ENCODE measurements at regions not wholly inside any gene's neighbourhood (a gene's known extent, or its start where the extent isn't known, plus 50 kb on each side); places are given as distances from the start of the nearest gene placed in this dataset.

DNA sequence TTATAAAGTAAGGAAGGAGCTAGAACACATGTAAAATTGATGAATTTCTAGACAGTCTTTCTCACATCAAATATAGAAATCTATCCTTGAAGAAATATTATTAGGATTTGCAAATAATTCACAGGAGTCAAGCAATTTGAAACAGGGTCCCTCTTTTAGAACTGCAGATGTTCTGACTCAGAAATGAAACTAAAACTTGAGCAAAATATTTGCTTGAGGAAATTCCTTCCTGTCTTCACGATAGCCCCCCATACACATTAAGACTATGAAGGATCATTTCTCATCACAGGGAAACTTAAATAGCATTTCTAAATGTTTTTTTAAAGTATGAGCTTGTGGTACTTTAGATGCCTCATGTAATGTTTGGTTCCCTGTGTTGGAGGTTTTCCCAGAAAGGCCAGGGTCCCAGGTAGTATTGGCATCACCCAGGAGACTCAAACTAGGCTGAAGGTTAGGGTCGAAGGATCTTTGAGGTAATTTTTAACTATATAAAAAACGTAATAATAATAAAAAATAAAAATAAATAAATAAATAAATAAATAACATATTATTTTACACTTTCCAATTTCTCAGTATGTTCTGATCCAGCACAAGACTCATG lies 144.0 kb upstream of the TBX18 start:
- Histone ChIP-seq H3K27me3 (no peaks in the 10 kb centered on the region), H3K9me3 (replicated peaks in 1 of 3) (no peaks in the 10 kb centered on the region), H3K27ac (no peak overlapping the region), H3K36me3 (replicated peaks in 1 of 2) (no peaks in the 10 kb centered on the region), H3K4me3 (no peak overlapping the region), H3K4me1 (replicated peaks in 1 of 2) (no peaks in the 10 kb centered on the region)
- TF ChIP-seq POLR2A (IDR thresholded peaks at IDR 0.05): no peak
- TF ChIP-seq, protein P1, sequence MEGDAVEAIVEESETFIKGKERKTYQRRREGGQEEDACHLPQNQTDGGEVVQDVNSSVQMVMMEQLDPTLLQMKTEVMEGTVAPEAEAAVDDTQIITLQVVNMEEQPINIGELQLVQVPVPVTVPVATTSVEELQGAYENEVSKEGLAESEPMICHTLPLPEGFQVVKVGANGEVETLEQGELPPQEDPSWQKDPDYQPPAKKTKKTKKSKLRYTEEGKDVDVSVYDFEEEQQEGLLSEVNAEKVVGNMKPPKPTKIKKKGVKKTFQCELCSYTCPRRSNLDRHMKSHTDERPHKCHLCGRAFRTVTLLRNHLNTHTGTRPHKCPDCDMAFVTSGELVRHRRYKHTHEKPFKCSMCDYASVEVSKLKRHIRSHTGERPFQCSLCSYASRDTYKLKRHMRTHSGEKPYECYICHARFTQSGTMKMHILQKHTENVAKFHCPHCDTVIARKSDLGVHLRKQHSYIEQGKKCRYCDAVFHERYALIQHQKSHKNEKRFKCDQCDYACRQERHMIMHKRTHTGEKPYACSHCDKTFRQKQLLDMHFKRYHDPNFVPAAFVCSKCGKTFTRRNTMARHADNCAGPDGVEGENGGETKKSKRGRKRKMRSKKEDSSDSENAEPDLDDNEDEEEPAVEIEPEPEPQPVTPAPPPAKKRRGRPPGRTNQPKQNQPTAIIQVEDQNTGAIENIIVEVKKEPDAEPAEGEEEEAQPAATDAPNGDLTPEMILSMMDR (IDR thresholded peaks at IDR 0.05): no peak
- WGBS, 4 donors: 55 to 65% (median 57%) methylated on average over 3 of the region's 3 CpGs
- DNase-seq: no peak
- intact Hi-C loops (cut with DNase I): no loop called here

DNA sequence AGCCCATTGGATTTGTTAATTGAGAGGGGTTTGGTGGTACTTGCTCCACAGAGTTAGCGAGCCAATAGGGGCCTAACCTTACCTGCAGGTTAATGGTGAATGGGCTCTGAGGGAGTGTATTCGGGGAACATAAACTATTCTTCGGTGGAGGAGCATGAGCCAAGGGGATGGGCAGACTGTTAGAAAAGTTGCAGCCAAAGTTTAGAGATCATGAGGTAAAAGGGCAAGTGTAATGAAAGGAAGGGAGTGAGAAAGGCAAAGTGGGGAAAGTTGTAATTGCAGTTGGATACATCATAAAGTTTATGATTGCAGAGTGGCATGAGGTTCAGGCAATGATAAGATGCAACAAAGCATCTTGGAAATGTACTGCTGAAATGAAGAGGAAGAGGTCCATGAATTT lies 142.1 kb upstream of the TBX18 start:
- no peak for DNase-seq
- intact Hi-C loops (cut with DNase I): no loop called here
- no peaks in the 10 kb centered on the region for H3K27me3 ChIP-seq
- no peak for TF ChIP-seq POLR2A (IDR thresholded peaks at IDR 0.05)
- TF ChIP-seq, protein P1 (IDR thresholded peaks at IDR 0.05): no peak
- no peaks in the 10 kb centered on the region for H3K9me3 ChIP-seq (replicated peaks in 1 of 3)
- H3K4me1 ChIP-seq (replicated peaks in 1 of 2): no peaks in the 10 kb centered on the region
- no peak overlapping the region for H3K4me3 ChIP-seq
- WGBS, 4 donors: 86 to 96% (median 93%) methylated on average over 3 of the region's 3 CpGs
- H3K36me3 ChIP-seq (replicated peaks in 1 of 2): no peaks in the 10 kb centered on the region
- no peak overlapping the region for H3K27ac ChIP-seq

DNA sequence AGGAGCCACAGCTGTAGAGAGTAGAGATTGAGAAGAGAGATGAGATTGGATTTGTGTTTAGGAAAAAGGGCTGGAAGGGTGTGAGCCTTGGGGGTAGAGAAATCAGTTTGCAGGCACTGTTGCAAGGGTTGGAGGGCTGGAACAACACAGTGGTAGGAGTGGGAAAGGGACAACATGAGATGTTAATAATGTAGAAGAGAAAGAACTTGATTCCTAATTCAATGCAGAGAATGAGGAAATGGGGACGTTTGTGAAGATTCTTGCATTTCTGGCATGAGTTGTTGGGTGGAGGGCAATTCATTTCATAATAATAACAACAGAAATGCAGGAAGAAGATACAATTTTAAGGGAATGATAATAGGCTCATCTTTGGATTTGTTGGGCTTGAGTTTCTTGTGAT lies 141.4 kb upstream of the TBX18 start:
- Histone ChIP-seq H3K9me3 (replicated peaks in 1 of 3) (no peaks in the 10 kb centered on the region), H3K27me3 (no peaks in the 10 kb centered on the region), H3K36me3 (replicated peaks in 1 of 2) (no peaks in the 10 kb centered on the region), H3K4me1 (replicated peaks in 1 of 2) (no peaks in the 10 kb centered on the region), H3K4me3 (no peak overlapping the region), H3K27ac (no peak overlapping the region)
- intact Hi-C loops (cut with DNase I): no loop called here
- TF ChIP-seq, protein P1 (IDR thresholded peaks at IDR 0.05): no peak
- no peak for TF ChIP-seq POLR2A (IDR thresholded peaks at IDR 0.05)
- DNase-seq: no peak
- 37 to 55% (median 45%) methylated on average over 1 of the region's 1 CpG for WGBS, 4 donors

DNA sequence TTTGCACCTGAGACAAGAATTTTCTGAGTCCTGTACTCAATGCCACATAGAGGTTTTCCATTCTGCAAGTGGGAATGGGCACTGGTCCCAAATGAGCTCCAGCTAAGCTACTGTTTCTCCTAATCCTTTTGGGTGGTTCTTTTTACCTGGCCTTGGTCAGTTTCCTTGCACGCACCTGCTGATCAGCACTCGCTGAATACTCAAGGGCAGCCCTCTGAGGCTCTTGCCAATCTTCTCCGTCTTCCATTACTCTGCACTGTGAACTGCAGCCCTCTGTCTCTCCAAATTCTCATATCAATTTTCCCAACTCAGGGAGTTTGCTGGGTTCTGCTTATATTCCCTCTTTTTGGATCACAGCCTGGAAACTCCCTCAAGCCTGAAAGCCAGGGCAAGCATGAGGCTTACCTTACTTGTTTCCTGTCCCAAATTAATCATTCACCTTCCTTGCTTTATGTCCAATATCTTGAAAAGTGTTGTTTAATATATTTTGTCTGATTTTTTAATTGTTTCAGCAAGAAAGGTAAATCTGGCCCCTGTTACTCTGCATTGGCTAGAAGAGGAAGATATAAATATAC lies 138.0 kb upstream of the TBX18 start:
- TF ChIP-seq POLR2A (IDR thresholded peaks at IDR 0.05): no peak
- TF ChIP-seq, protein P1 (IDR thresholded peaks at IDR 0.05): no peak
- Histone ChIP-seq H3K4me3 (no peak overlapping the region), H3K27me3 (no peaks in the 10 kb centered on the region), H3K36me3 (replicated peaks in 1 of 2) (no peaks in the 10 kb centered on the region), H3K4me1 (replicated peaks in 1 of 2) (no peaks in the 10 kb centered on the region), H3K27ac (no peak overlapping the region), H3K9me3 (replicated peaks in 1 of 3) (no peaks in the 10 kb centered on the region)
- intact Hi-C loops (cut with DNase I): no loop called here
- 35 to 55% (median 52%) methylated on average over 3 of the region's 3 CpGs for WGBS, 4 donors
- no peak for DNase-seq
